ENCODE measurements at regions not wholly inside any gene's neighbourhood (a gene's known extent, or its start where the extent isn't known, plus 50 kb on each side); places are given as distances from the start of the nearest gene placed in this dataset.

GRCh38 chr4:181677201-181677600, 566.0 kb upstream of the TENM3 start:
- no peak for TF ChIP-seq CTCF (IDR thresholded peaks at IDR 0.05; ENCODE audit: low read depth, low read length)
- H3K27me3 ChIP-seq, result no peaks in the 10 kb centered on the region
- H3K9me3 ChIP-seq, result no peaks in the 10 kb centered on the region
- no peaks in the 10 kb centered on the region for H3K4me1 ChIP-seq
- H3K4me3 ChIP-seq (ENCODE audit: low read depth, low read length), result no peak overlapping the region
- no peak for DNase-seq
- no peaks in the 10 kb centered on the region for H3K36me3 ChIP-seq

GRCh38 chr4:181677621-181678020, 565.6 kb upstream of the TENM3 start:
- no peaks in the 10 kb centered on the region for H3K9me3 ChIP-seq
- no peaks in the 10 kb centered on the region for H3K27me3 ChIP-seq
- H3K36me3 ChIP-seq, result no peaks in the 10 kb centered on the region
- no peak overlapping the region for H3K4me3 ChIP-seq (ENCODE audit: low read depth, low read length)
- TF ChIP-seq CTCF (IDR thresholded peaks at IDR 0.05; ENCODE audit: low read depth, low read length), result no peak
- no peaks in the 10 kb centered on the region for H3K4me1 ChIP-seq
- DNase-seq, result no peak

- no peak for TF ChIP-seq CTCF (IDR thresholded peaks at IDR 0.05; ENCODE audit: low read depth, low read length)
- no peaks in the 10 kb centered on the region for H3K36me3 ChIP-seq
- H3K4me1 ChIP-seq, result no peaks in the 10 kb centered on the region
- H3K9me3 ChIP-seq, result no peaks in the 10 kb centered on the region
- no peak overlapping the region for H3K4me3 ChIP-seq (ENCODE audit: low read depth, low read length)
- DNase-seq, result no peak
- H3K27me3 ChIP-seq, result no peaks in the 10 kb centered on the region
Measured at GRCh38 chr4:181679754-181680153, 563.4 kb upstream of the TENM3 start.

- no peaks in the 10 kb centered on the region for H3K4me1 ChIP-seq
- H3K4me3 ChIP-seq (ENCODE audit: low read depth, low read length), result no peak overlapping the region
- no peaks in the 10 kb centered on the region for H3K9me3 ChIP-seq
- H3K27me3 ChIP-seq, result no peaks in the 10 kb centered on the region
- no peaks in the 10 kb centered on the region for H3K36me3 ChIP-seq
- no peak for DNase-seq
- no peak for TF ChIP-seq CTCF (IDR thresholded peaks at IDR 0.05; ENCODE audit: low read depth, low read length)
Measured at GRCh38 chr4:181682367-181683047, 560.7 kb upstream of the TENM3 start.

GRCh38 chr4:181684310-181684709, 558.9 kb upstream of the TENM3 start:
- H3K27me3 ChIP-seq, result no peaks in the 10 kb centered on the region
- H3K9me3 ChIP-seq, result no peaks in the 10 kb centered on the region
- no peaks in the 10 kb centered on the region for H3K36me3 ChIP-seq
- DNase-seq, result no peak
- TF ChIP-seq CTCF (IDR thresholded peaks at IDR 0.05; ENCODE audit: low read depth, low read length), result no peak
- H3K4me1 ChIP-seq, result no peaks in the 10 kb centered on the region
- H3K4me3 ChIP-seq (ENCODE audit: low read depth, low read length), result no peak overlapping the region

- Histone ChIP-seq H3K36me3 (no peaks in the 10 kb centered on the region), H3K4me3 (ENCODE audit: low read depth, low read length) (no peak overlapping the region), H3K27me3 (no peaks in the 10 kb centered on the region), H3K4me1 (no peaks in the 10 kb centered on the region), H3K9me3 (no peaks in the 10 kb centered on the region)
- no peak for DNase-seq
- no peak for TF ChIP-seq CTCF (IDR thresholded peaks at IDR 0.05; ENCODE audit: low read depth, low read length)
Measured at GRCh38 chr4:181685461-181685860, 557.7 kb upstream of the TENM3 start.
